Fibroblast of lung (primary cell): ENCODE measurements at regions not wholly inside any gene's neighbourhood (a gene's known extent, or its start where the extent isn't known, plus 50 kb on each side); places are given as distances from the start of the nearest gene placed in this dataset.

Experiments
- DNase-seq, 2 donors: peaks; one replicate each; pipeline versions ENCODE4 v3.0.0 to v3.0.0-alpha.2; 2010; ENCODE audit warnings: low read depth in 2 of 2
- H2AFZ ChIP-seq: 2 replicates; pipeline ENCODE4 v1.5.1; 2012; ENCODE audit warnings: low read length, control low read depth, inconsistent platforms
- H3K27ac ChIP-seq: 2 replicates; pipeline ENCODE4 v1.5.1; 2011; ENCODE audit warnings: low read length, control low read depth; ENCODE audit not compliant: insufficient read depth
- H3K27me3 ChIP-seq: 2 replicates; pipeline ENCODE4 v1.5.1; 2011; ENCODE audit warnings: mild to moderate bottlenecking, low read length; ENCODE audit not compliant: control insufficient read depth, insufficient read depth
- H3K36me3 ChIP-seq: 2 replicates; pipeline ENCODE4 v1.5.1; 2011; ENCODE audit warnings: low read length; ENCODE audit not compliant: control insufficient read depth, insufficient read depth
- H3K4me1 ChIP-seq: 2 replicates; pipeline ENCODE4 v1.5.1; 2011; ENCODE audit warnings: low read length; ENCODE audit not compliant: control insufficient read depth, insufficient read depth; ENCODE audit errors: extremely low read depth
- H3K4me2 ChIP-seq: 2 replicates; pipeline ENCODE4 v1.5.1; 2011; ENCODE audit warnings: low read length, control low read depth; ENCODE audit not compliant: insufficient read depth; ENCODE audit errors: extremely low read depth
- H3K4me3 ChIP-seq, 4 experiments: fragments of 200-600 bp in 1 of 4; sonication (generic) in 1 of 4; replicated peaks in 1 of 4; 2 replicates each; pipeline ENCODE4 v1.5.1; 2011 to 2016; ENCODE audit warnings: low read length in 4 of 4, low read depth in 3 of 4, mild to moderate bottlenecking in 3 of 4, control low read depth in 2 of 4, inconsistent platforms in 1 of 4, mixed read lengths in 1 of 4; ENCODE audit not compliant: insufficient read depth in 1 of 4; ENCODE audit errors: control extremely low read depth in 1 of 4
- H3K79me2 ChIP-seq: 2 replicates; pipeline ENCODE4 v1.5.1; 2012; ENCODE audit warnings: mild to moderate bottlenecking, low read length, inconsistent platforms; ENCODE audit not compliant: control insufficient read depth, insufficient read depth
- H3K9ac ChIP-seq: 2 replicates; pipeline ENCODE4 v1.5.1; 2011; ENCODE audit warnings: mild to moderate bottlenecking, low read length, control low read depth; ENCODE audit not compliant: insufficient read depth
- H3K9me3 ChIP-seq: 2 replicates; pipeline ENCODE4 v1.5.1; 2012; ENCODE audit warnings: low read depth, low read length; ENCODE audit not compliant: control insufficient read depth, insufficient read depth
- H4K20me1 ChIP-seq: 2 replicates; pipeline ENCODE4 v1.5.1; 2011; ENCODE audit warnings: low read length; ENCODE audit not compliant: control insufficient read depth, insufficient read depth; ENCODE audit errors: extremely low read depth
- EZH2 ChIP-seq: IDR thresholded peaks from 2 replicates; pipeline ENCODE4 v1.5.1; 2012; ENCODE audit warnings: low read length, control low read depth, mild to moderate bottlenecking; ENCODE audit errors: missing control alignments
- TF ChIP-seq, protein P1 (sequence below), 2 donors: IDR thresholded peaks in 1 of 2; conservative IDR thresholded peaks in 1 of 2; 1 replicate in 1 of 2; 2 replicates in 1 of 2; pipeline ENCODE4 v1.5.1; 2011 to 2012; ENCODE audit warnings: low read length in 2 of 2, control low read depth in 1 of 2, inconsistent platforms in 1 of 2, low read depth in 1 of 2, mild to moderate bottlenecking in 1 of 2

GRCh38 chr11:110856340-110856739, 144.1 kb upstream of the ARHGAP20 start:
- Histone ChIP-seq H3K79me2 (no peaks in the 10 kb centered on the region), H3K27ac (no peak overlapping the region), H4K20me1 (no peaks in the 10 kb centered on the region), H3K4me1 (peaks cover 13% of the 10 kb centered on the region), H3K4me3 (no peak overlapping the region), H3K9ac (no peak overlapping the region), H2AFZ (no peak overlapping the region), H3K36me3 (no peaks in the 10 kb centered on the region), H3K9me3 (no peaks in the 10 kb centered on the region), H3K4me2 (no peak overlapping the region), H3K27me3 (no peaks in the 10 kb centered on the region)
- TF ChIP-seq, protein P1, sequence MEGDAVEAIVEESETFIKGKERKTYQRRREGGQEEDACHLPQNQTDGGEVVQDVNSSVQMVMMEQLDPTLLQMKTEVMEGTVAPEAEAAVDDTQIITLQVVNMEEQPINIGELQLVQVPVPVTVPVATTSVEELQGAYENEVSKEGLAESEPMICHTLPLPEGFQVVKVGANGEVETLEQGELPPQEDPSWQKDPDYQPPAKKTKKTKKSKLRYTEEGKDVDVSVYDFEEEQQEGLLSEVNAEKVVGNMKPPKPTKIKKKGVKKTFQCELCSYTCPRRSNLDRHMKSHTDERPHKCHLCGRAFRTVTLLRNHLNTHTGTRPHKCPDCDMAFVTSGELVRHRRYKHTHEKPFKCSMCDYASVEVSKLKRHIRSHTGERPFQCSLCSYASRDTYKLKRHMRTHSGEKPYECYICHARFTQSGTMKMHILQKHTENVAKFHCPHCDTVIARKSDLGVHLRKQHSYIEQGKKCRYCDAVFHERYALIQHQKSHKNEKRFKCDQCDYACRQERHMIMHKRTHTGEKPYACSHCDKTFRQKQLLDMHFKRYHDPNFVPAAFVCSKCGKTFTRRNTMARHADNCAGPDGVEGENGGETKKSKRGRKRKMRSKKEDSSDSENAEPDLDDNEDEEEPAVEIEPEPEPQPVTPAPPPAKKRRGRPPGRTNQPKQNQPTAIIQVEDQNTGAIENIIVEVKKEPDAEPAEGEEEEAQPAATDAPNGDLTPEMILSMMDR (conservative IDR thresholded peaks at IDR 0.05 in 1 of 2, IDR thresholded peaks at IDR 0.05 in 1 of 2; ENCODE audit: low read depth in 1 of 2, low read length in 2 of 2): no peak
- TF ChIP-seq EZH2: no peak
- no peak for DNase-seq

DNA sequence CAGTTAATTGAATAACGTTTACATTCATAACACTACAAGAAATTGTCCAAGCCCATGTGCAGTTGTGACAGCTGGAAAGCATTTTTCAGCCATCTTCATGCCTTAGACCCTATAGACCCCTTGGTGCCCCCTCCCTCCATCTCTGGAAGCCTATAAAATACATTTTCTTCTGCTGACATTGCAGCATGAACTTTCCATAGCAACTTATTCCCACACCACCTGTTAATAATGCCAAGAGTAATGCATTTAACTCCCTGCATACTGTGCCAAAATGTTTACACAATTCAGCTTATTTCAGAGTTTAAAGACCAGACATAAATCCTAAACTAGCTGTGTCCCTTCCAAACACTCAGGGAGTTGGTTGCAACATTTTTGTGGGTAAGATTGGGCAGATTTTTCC, 143.0 kb upstream of the ARHGAP20 start:
- DNase-seq: peak in 1 of 2 donors; percentile 79
- peaks cover 13% of the 10 kb centered on the region for H3K4me1 ChIP-seq
- no peaks in the 10 kb centered on the region for H3K36me3 ChIP-seq
- no peak overlapping the region for H3K4me2 ChIP-seq
- TF ChIP-seq, protein P1 (conservative IDR thresholded peaks at IDR 0.05 in 1 of 2, IDR thresholded peaks at IDR 0.05 in 1 of 2; ENCODE audit: low read depth in 1 of 2, low read length in 2 of 2): no peak
- no peak for TF ChIP-seq EZH2
- H3K27me3 ChIP-seq: no peaks in the 10 kb centered on the region
- H2AFZ ChIP-seq: no peak overlapping the region
- H3K4me3 ChIP-seq: no peak overlapping the region
- H3K27ac ChIP-seq: no peak overlapping the region
- no peaks in the 10 kb centered on the region for H3K9me3 ChIP-seq
- no peaks in the 10 kb centered on the region for H4K20me1 ChIP-seq
- no peak overlapping the region for H3K9ac ChIP-seq
- no peaks in the 10 kb centered on the region for H3K79me2 ChIP-seq

DNA sequence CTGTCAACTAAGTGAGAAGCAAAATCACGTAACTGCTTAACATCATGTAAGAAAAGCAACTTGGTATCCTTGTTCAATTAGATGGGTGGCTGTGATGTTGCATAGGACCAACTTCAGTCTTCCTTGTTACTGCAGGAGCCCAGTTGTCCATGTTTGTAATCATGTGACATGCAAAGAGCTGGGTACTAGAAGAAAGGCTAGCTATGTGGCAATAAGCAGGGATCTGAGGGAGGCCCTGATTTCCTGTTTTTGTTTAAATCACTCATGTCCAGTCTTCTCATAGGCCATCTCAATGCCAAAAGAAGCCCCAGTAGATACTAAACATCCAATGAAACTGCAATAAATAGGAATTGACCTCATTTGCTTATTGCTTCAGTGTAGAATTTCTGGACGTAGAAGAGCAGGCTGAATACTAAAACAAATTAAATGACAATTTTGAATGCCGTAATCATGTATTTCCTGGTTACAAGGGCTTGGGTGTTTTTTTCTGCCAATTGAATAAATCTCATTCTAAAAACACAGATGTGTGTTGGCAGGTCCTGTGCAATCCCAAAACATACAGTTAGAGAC, 140.8 kb upstream of the ARHGAP20 start:
- no peaks in the 10 kb centered on the region for H3K36me3 ChIP-seq
- no peak overlapping the region for H3K9ac ChIP-seq
- no peak overlapping the region for H3K4me3 ChIP-seq
- H2AFZ ChIP-seq: no peak overlapping the region
- peak in 1 of 2 donors; percentile 14 for DNase-seq
- H3K9me3 ChIP-seq: no peaks in the 10 kb centered on the region
- TF ChIP-seq, protein P1 (conservative IDR thresholded peaks at IDR 0.05 in 1 of 2, IDR thresholded peaks at IDR 0.05 in 1 of 2; ENCODE audit: low read depth in 1 of 2, low read length in 2 of 2): no peak
- TF ChIP-seq EZH2: no peak
- no peaks in the 10 kb centered on the region for H3K79me2 ChIP-seq
- H3K27me3 ChIP-seq: no peaks in the 10 kb centered on the region
- no peak overlapping the region for H3K4me2 ChIP-seq
- no peaks in the 10 kb centered on the region for H4K20me1 ChIP-seq
- peaks cover 5% of the 10 kb centered on the region for H3K4me1 ChIP-seq
- H3K27ac ChIP-seq: no peak overlapping the region
